Esophagus muscularis mucosa (tissue), 4 donors: ENCODE measurements at regions not wholly inside any gene's neighbourhood (a gene's known extent, or its start where the extent isn't known, plus 50 kb on each side); places are given as distances from the start of the nearest gene placed in this dataset.
"Not testable (repeated sequence)": the region's sequence is repeated elsewhere in the genome, so short reads cannot be mapped to it uniquely, and the experiment has no call there.

Experiments
- DNase-seq: peaks from one replicate; pipeline ENCODE4 v3.0.0-alpha.2; 2017; ENCODE audit errors: extremely low spot score
- H3K27ac ChIP-seq, 4 donors: fragments of 200-600 bp; sonication (generic); replicated peaks in 1 of 4; 1 replicate in 3 of 4; 2 replicates in 1 of 4; pipeline ENCODE4 v1.5.1; 2016 to 2019; ENCODE audit warnings: mild to moderate bottlenecking in 1 of 4
- H3K27me3 ChIP-seq, 4 donors: fragments of 200-600 bp; sonication (generic); one replicate each; pipeline versions ENCODE4 v1.5.1 to v1.6.0; 2016 to 2019
- H3K36me3 ChIP-seq, 4 donors: fragments of 200-600 bp; sonication (generic); one replicate each; pipeline ENCODE4 v1.5.1; 2016 to 2019
- H3K4me1 ChIP-seq, 4 donors: fragments of 200-600 bp; sonication (generic); one replicate each; pipeline ENCODE4 v1.5.1; 2016 to 2019
- H3K4me3 ChIP-seq, 4 donors: fragments of 200-600 bp; sonication (generic); 1 replicate in 2 of 4; 2 replicates in 2 of 4; pipeline ENCODE4 v1.5.1; 2016 to 2019; ENCODE audit warnings: mild to moderate bottlenecking in 4 of 4, moderate library complexity in 1 of 4
- H3K9me3 ChIP-seq, 4 donors: fragments of 200-600 bp; sonication (generic); 1 replicate in 3 of 4; 2 replicates in 1 of 4; pipeline ENCODE4 v1.5.1; 2016 to 2019
- EP300 ChIP-seq: sonication (generic); formaldehyde crosslinking; IDR thresholded peaks from one replicate; pipeline ENCODE4 v1.6.1; 2017; ENCODE audit warnings: antibody characterized with exemption
- POLR2A ChIP-seq: fragments of 450-650 bp; IDR thresholded peaks from one replicate; pipeline ENCODE4 v1.6.1; 2017; ENCODE audit warnings: antibody characterized with exemption, moderate library complexity, mild to moderate bottlenecking, low read depth
- POLR2AphosphoS5 ChIP-seq, 2 donors: sonication (generic); formaldehyde crosslinking; IDR thresholded peaks; one replicate each; pipeline ENCODE4 v1.6.1; 2017; ENCODE audit warnings: antibody characterized with exemption in 2 of 2
- WGBS: methylation state at CpG from one replicate; pipeline ENCODE4 v1.1.5; 2018; 5-methylcytosine and 5-hydroxymethylcytosine counted together
- intact Hi-C: fragments of 100-400 bp; cut with DNase I; formaldehyde crosslinking; loops from one replicate; pipeline ENCODE4 v1.15.1; 2023
- TF ChIP-seq, protein P1 (sequence below), 3 experiments: fragments of 200-600 bp in 2 of 3; fragments of 450-650 bp in 1 of 3; sonication (generic) in 2 of 3; IDR thresholded peaks; one replicate each; pipeline ENCODE4 v1.5.1; 2017 to 2019; ENCODE audit warnings: antibody characterized with exemption in 3 of 3, mild to moderate bottlenecking in 2 of 3, moderate library complexity in 1 of 3

DNA sequence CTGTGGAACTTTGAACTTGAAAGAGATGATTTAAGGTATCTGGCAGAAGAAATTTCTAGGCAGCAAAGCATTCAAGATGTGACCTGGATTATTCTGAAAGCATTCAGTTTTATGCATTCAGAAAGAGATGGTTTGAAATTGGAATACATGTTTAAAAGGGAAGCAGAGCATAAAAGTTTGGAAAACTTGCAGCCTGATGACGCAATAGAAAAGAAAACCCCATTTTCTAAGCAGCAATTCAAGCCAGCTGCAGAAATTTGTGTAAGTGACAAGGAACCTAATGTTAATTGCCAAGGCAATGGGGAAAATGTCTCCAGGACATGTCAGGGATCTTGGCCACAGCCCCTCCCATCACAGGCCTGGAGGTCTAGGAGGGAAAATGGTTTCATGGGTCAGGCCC, 354.0 kb downstream of the ZNF326 start:
- H3K4me3 ChIP-seq, result no peak overlapping the region
- peaks cover 0 to 23% (median 12%) of the 10 kb centered on the region in 4 donors for H3K9me3 ChIP-seq

DNA sequence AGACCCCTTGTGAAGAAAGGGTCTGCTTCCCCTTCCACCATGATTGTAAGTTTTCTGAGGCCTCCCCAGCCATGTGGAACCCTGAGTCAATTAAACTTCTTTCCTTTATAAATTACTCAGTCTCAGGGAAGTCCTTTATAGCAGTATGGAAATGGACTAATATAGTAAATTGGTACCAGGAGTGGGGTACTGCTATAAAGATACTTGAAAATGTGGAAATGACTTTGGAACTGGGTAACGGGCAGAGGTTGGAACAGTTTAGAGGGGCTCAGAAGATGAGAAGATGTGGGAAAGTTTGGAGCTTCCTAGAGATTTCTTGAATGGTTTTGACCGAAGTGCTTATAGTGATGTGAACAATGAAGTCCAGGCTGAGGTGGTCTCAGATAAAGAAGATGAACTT, 353.5 kb downstream of the ZNF326 start:
- DNase-seq, H3K36me3 ChIP-seq, H3K4me1 ChIP-seq, H3K27me3 ChIP-seq, H3K4me3 ChIP-seq, intact Hi-C loops, H3K27ac ChIP-seq: not testable (repeated sequence)
- H3K9me3 ChIP-seq, result peaks cover 0 to 23% (median 12%) of the 10 kb centered on the region in 4 donors
- 95% methylated on average over 2 of the region's 2 CpGs for WGBS

More for the DNA sequence above, 354.0 kb downstream of the ZNF326 start:
- DNase-seq, result no peak
- intact Hi-C loops, result no loop called here
- Histone ChIP-seq H3K27ac (no peak overlapping the region), H3K27me3 (no peaks in the 10 kb centered on the region), H3K36me3 (no peaks in the 10 kb centered on the region), H3K4me1 (no peaks in the 10 kb centered on the region)
- WGBS, result 88% methylated on average over 1 of the region's 1 CpG
- no peak for TF ChIP-seq POLR2A
- TF ChIP-seq EP300, result no peak
- TF ChIP-seq POLR2AphosphoS5 (IDR thresholded peaks at IDR 0.05), result no peak
- TF ChIP-seq, protein P1, sequence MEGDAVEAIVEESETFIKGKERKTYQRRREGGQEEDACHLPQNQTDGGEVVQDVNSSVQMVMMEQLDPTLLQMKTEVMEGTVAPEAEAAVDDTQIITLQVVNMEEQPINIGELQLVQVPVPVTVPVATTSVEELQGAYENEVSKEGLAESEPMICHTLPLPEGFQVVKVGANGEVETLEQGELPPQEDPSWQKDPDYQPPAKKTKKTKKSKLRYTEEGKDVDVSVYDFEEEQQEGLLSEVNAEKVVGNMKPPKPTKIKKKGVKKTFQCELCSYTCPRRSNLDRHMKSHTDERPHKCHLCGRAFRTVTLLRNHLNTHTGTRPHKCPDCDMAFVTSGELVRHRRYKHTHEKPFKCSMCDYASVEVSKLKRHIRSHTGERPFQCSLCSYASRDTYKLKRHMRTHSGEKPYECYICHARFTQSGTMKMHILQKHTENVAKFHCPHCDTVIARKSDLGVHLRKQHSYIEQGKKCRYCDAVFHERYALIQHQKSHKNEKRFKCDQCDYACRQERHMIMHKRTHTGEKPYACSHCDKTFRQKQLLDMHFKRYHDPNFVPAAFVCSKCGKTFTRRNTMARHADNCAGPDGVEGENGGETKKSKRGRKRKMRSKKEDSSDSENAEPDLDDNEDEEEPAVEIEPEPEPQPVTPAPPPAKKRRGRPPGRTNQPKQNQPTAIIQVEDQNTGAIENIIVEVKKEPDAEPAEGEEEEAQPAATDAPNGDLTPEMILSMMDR (IDR thresholded peaks at IDR 0.05), result no peak

DNA sequence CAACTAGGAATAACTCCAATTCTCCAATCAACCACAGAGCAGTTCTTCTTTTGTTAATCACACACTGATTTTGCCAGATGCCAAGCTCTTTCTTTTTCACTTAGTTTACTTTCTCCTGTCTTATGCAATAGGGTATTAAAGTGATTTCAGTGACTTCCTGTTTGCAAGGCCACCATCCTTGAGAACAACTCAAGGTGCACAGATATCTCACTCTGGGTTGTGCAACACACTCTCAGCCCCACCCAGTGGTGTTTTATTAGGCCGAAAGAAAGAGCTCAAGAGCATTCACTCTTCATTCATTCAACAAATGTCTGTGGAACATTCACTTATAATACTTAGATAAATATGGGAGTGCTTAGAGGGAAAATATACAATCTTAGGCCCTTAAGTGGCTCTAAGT, 352.5 kb downstream of the ZNF326 start:
- TF ChIP-seq POLR2AphosphoS5 (IDR thresholded peaks at IDR 0.05), result no peak
- TF ChIP-seq, protein P1 (IDR thresholded peaks at IDR 0.05), result no peak
- TF ChIP-seq POLR2A, result no peak
- TF ChIP-seq EP300, result no peak
- Histone ChIP-seq H3K4me1 (no peaks in the 10 kb centered on the region), H3K36me3 (no peaks in the 10 kb centered on the region), H3K27ac (no peak overlapping the region), H3K27me3 (no peaks in the 10 kb centered on the region), H3K4me3 (no peak overlapping the region), H3K9me3 (peaks cover 0 to 23% (median 12%) of the 10 kb centered on the region in 4 donors)
- WGBS, result 64% methylated on average over 1 of the region's 1 CpG
- intact Hi-C loops, result no loop called here
- no peak for DNase-seq

DNA sequence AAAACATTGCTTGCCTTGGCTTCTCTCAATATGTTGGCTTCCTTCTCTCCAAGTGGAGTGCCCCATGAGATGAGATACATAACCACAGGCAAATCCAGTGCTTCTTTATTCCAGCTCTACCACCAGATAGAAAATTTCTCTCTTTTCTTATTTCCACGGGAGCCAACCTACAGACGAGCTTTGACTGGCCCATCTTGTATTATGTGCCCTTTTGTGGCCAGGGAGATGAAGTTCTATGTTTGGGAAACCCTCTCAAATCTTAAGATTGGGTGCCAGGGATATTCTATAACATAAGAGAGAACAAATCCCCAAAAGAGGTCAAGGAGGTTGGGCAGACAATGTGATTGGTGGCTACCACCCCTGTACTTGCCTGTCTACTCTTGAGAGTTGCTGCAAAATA, 351.8 kb downstream of the ZNF326 start:
- peaks cover 0 to 23% (median 12%) of the 10 kb centered on the region in 4 donors for H3K9me3 ChIP-seq
- DNase-seq, result no peak
- H3K27me3 ChIP-seq, result no peaks in the 10 kb centered on the region
- intact Hi-C loops, result no loop called here
- TF ChIP-seq, protein P1 (IDR thresholded peaks at IDR 0.05), result no peak
- no peak for TF ChIP-seq POLR2AphosphoS5 (IDR thresholded peaks at IDR 0.05)
- TF ChIP-seq EP300, result no peak
- no peak for TF ChIP-seq POLR2A
- H3K36me3 ChIP-seq, result no peaks in the 10 kb centered on the region
- WGBS, result 96% methylated on average over 2 of the region's 2 CpGs
- no peaks in the 10 kb centered on the region for H3K4me1 ChIP-seq
- H3K27ac ChIP-seq, result no peak overlapping the region
- no peak overlapping the region for H3K4me3 ChIP-seq

DNA sequence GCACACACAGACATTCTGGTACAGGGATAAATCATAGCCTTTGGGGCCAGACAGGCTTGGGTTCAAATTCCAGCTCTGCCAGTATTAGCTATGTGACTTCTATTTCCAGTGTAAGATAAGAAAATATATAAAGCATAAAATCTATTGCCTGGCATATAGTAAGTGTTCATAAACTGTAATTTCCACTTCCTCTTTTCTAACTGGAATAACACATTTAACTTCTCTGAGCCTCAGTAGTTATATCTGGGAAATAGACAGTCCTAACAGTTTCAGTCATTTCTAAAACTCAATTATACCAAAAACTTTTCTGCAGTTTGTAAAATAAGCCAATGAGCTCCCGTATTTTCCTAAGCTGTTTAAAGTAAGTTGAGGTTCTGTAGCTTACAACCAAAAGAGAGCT, 351.4 kb downstream of the ZNF326 start:
- DNase-seq, result no peak
- 89% methylated on average over 1 of the region's 1 CpG for WGBS
- TF ChIP-seq POLR2A (no peak), POLR2AphosphoS5 (IDR thresholded peaks at IDR 0.05) (no peak), EP300 (no peak)
- TF ChIP-seq, protein P1 (IDR thresholded peaks at IDR 0.05), result no peak
- no peak overlapping the region for H3K27ac ChIP-seq
- no peaks in the 10 kb centered on the region for H3K27me3 ChIP-seq
- no peak overlapping the region for H3K4me3 ChIP-seq
- no peaks in the 10 kb centered on the region for H3K4me1 ChIP-seq
- peaks cover 0 to 23% (median 12%) of the 10 kb centered on the region in 4 donors for H3K9me3 ChIP-seq
- H3K36me3 ChIP-seq, result no peaks in the 10 kb centered on the region
- intact Hi-C loops, result no loop called here
